SK-N-SH (cell line): ENCODE measurements at regions not wholly inside any gene's neighbourhood (a gene's known extent, or its start where the extent isn't known, plus 50 kb on each side); places are given as distances from the start of the nearest gene placed in this dataset.

ENCODE experiments used
- CTCF ChIA-PET: fragments of 300-600, 350-600 bp; formaldehyde crosslinking; extraction: SDS; loops from one replicate; lab custom pipeline; 2021; lab: Yijun Ruan, JAX
- POLR2A ChIA-PET: fragments of 350-600 bp; sonication (Branson Sonifier 250); formaldehyde crosslinking; extraction: SDS; loops from one replicate; lab custom pipeline; 2020; ENCODE audit warnings: antibody characterized with exemption, inconsistent platforms; lab: Yijun Ruan, JAX
- DNase-seq: peaks from one replicate; pipeline ENCODE4 v3.0.0; 2012
- H2AFZ ChIP-seq: fragments of 200-600 bp; sonication (generic); 2 replicates; pipeline ENCODE4 v1.8.1; 2016; ENCODE audit warnings: antibody characterized with exemption, mild to moderate bottlenecking, low read depth
- H3F3A ChIP-seq: fragments of 200-600 bp; sonication (generic); replicated peaks from 2 replicates; pipeline ENCODE3; 2016; ENCODE audit warnings: antibody characterized with exemption, mild to moderate bottlenecking; ENCODE audit not compliant: insufficient read depth
- H3K27ac ChIP-seq, 2 experiments: fragments of 200-500 bp in 1 of 2; fragments of 200-600 bp in 1 of 2; sonication (Bioruptor generic) in 1 of 2; sonication (generic), shearing (Covaris generic) in 1 of 2; 2 replicates each; pipeline versions ENCODE4 v1.5.1 to v1.6.1; 2014 to 2016; ENCODE audit warnings: low read depth in 2 of 2, inconsistent platforms in 1 of 2, low read length in 1 of 2, mild to moderate bottlenecking in 1 of 2, mixed read lengths in 1 of 2
- H3K27me3 ChIP-seq: fragments of 200-600 bp; sonication (generic), shearing (Covaris generic); 2 replicates; pipeline ENCODE4 v1.6.1; 2016; ENCODE audit warnings: mixed run types; ENCODE audit not compliant: insufficient read depth
- H3K36me3 ChIP-seq, 2 experiments: fragments of 200-500 bp in 1 of 2; fragments of 200-600 bp in 1 of 2; sonication (Bioruptor generic) in 1 of 2; sonication (generic) in 1 of 2; replicated peaks in 1 of 2; 2 replicates each; pipeline versions ENCODE3 to v1.5.1; 2014 to 2016; ENCODE audit warnings: low read length in 1 of 2, mild to moderate bottlenecking in 1 of 2; ENCODE audit not compliant: insufficient read depth in 2 of 2, control insufficient read depth in 1 of 2
- H3K4me1 ChIP-seq, 2 experiments: fragments of 200-500 bp in 1 of 2; fragments of 200-600 bp in 1 of 2; sonication (Bioruptor generic) in 1 of 2; sonication (generic), shearing (Covaris generic) in 1 of 2; 2 replicates each; pipeline versions ENCODE4 v1.5.1 to v1.6.1; 2014 to 2016; ENCODE audit warnings: low read depth in 1 of 2, low read length in 1 of 2, mixed run types in 1 of 2; ENCODE audit not compliant: insufficient read depth in 2 of 2, control insufficient read depth in 1 of 2
- H3K4me2 ChIP-seq: fragments of 200-600 bp; sonication (generic), shearing (Covaris generic); 2 replicates; pipeline ENCODE4 v1.6.1; 2017; ENCODE audit warnings: mixed run types
- H3K4me3 ChIP-seq, 2 experiments: fragments of 200-500 bp in 1 of 2; fragments of 200-600 bp in 1 of 2; sonication (Bioruptor generic) in 1 of 2; sonication (generic), shearing (Covaris generic) in 1 of 2; 2 replicates each; pipeline versions ENCODE4 v1.5.1 to v1.8.1; 2014 to 2016; ENCODE audit warnings: low read depth in 2 of 2, inconsistent platforms in 1 of 2, low read length in 1 of 2, mild to moderate bottlenecking in 1 of 2, mixed read lengths in 1 of 2, moderate library complexity in 1 of 2
- H3K79me2 ChIP-seq: fragments of 200-600 bp; sonication (generic); 2 replicates; pipeline ENCODE4 v1.8.1; 2017; ENCODE audit warnings: mild to moderate bottlenecking; ENCODE audit not compliant: insufficient read depth
- H3K9ac ChIP-seq: fragments of 200-600 bp; sonication (generic); 2 replicates; pipeline ENCODE4 v1.6.1; 2017; ENCODE audit warnings: mixed run types
- H3K9me2 ChIP-seq: fragments of 200-600 bp; sonication (generic); 2 replicates; pipeline ENCODE4 v1.6.1; 2017; ENCODE audit warnings: mixed run types
- H3K9me3 ChIP-seq: fragments of 200-600 bp; sonication (generic); 2 replicates; pipeline ENCODE4 v1.6.1; 2017; ENCODE audit warnings: mixed run types, mild to moderate bottlenecking, moderate library complexity
- H4K20me1 ChIP-seq: fragments of 200-600 bp; sonication (generic); 2 replicates; pipeline ENCODE4 v1.6.1; 2017; ENCODE audit warnings: mild to moderate bottlenecking, mixed run types; ENCODE audit not compliant: insufficient read depth
- ELF1 ChIP-seq: IDR thresholded peaks from 2 replicates; pipeline ENCODE4 v1.4.0; 2012
- FOSL2 ChIP-seq: IDR thresholded peaks from 2 replicates; pipeline ENCODE4 v1.4.0; 2012; ENCODE audit warnings: low read depth, mild to moderate bottlenecking, moderate library complexity, borderline replicate concordance
- FOXJ3 ChIP-seq: sonication (generic); formaldehyde crosslinking; IDR thresholded peaks from 2 replicates; pipeline ENCODE4 v1.5.1; 2020; ENCODE audit warnings: mild to moderate bottlenecking, missing genetic modification reagents
- IRF3 ChIP-seq: fragments of 150-350 bp; IDR thresholded peaks from 2 replicates; pipeline ENCODE4 v1.6.1; 2016; ENCODE audit warnings: mild to moderate bottlenecking, low read depth, low read length
- MAX ChIP-seq: IDR thresholded peaks from 2 replicates; pipeline ENCODE4 v1.4.0; 2012; ENCODE audit warnings: low read depth
- MXI1 ChIP-seq: IDR thresholded peaks from 2 replicates; pipeline ENCODE4 v1.6.1; 2012; ENCODE audit warnings: mild to moderate bottlenecking, low read depth, low read length, improper control_type of control experiment
- PBX3 ChIP-seq: IDR thresholded peaks from 2 replicates; pipeline ENCODE4; 2012
- REST ChIP-seq: IDR thresholded peaks from 2 replicates; pipeline ENCODE4 v1.6.1; 2012; ENCODE audit warnings: mild to moderate bottlenecking, low read depth, low read length, moderate library complexity
- RFX5 ChIP-seq: IDR thresholded peaks from 2 replicates; pipeline ENCODE4 v1.6.1; 2012; ENCODE audit warnings: mild to moderate bottlenecking, improper control_type of control experiment, low read length
- RXRA ChIP-seq: IDR thresholded peaks from 2 replicates; pipeline ENCODE4 v1.4.0; 2012; ENCODE audit warnings: low read depth, mild to moderate bottlenecking, borderline replicate concordance
- SIN3A ChIP-seq: IDR thresholded peaks from 2 replicates; pipeline ENCODE4 v1.6.1; 2012; ENCODE audit warnings: low read depth, mild to moderate bottlenecking, low read length, moderate library complexity, borderline replicate concordance
- SMC3 ChIP-seq: IDR thresholded peaks from 2 replicates; pipeline ENCODE4 v1.6.1; 2012; ENCODE audit warnings: low read depth, low read length, improper control_type of control experiment
- TAF1 ChIP-seq: IDR thresholded peaks from 2 replicates; pipeline ENCODE4 v1.6.1; 2012; ENCODE audit warnings: low read depth, mild to moderate bottlenecking, low read length, moderate library complexity, borderline replicate concordance
- USF1 ChIP-seq: IDR thresholded peaks from 2 replicates; pipeline ENCODE4 v1.4.0; 2012; ENCODE audit warnings: low read depth, borderline replicate concordance
- USF2 ChIP-seq: fragments of 150-350 bp; IDR thresholded peaks from 2 replicates; pipeline ENCODE4 v1.6.1; 2017; ENCODE audit warnings: antibody characterized with exemption, low read length, low read depth, borderline replicate concordance
- ZBTB33 ChIP-seq: IDR thresholded peaks from 2 replicates; pipeline ENCODE4 v1.4.0; 2012; ENCODE audit warnings: low read depth, borderline replicate concordance
- WGBS: methylation state at CpG from one replicate; pipeline ENCODE4 v1.1.6; 2017; ENCODE audit warnings: low lambda C conversion rate; 5-methylcytosine and 5-hydroxymethylcytosine counted together

- TF ChIP-seq REST, result no peak
These were observed 1011.3 kb downstream of the AACS start (continued) for GRCh38 chr12:126076515-126076914.

GRCh38 chr12:126083926-126084325, 1018.7 kb downstream of the AACS start:
- ChIA-PET POLR2A (no interaction called here), CTCF (interaction anchor here (0.7 to 1.1 kb wide), 3 partner anchors 11 to 1297 kb away, joined by 3 to 4 read pairs (median 3); no protein-coding TSS in a partner anchor)
- Histone ChIP-seq H3K9me2 (no peaks in the 10 kb centered on the region), H3K36me3 (no peaks in the 10 kb centered on the region), H2AFZ (no peak overlapping the region), H4K20me1 (no peaks in the 10 kb centered on the region)
- WGBS, result 29% methylated on average over 8 of the region's 8 CpGs
- DNase-seq, result no peak
- TF ChIP-seq IRF3 (no peak), RXRA (no peak), PBX3 (no peak), FOSL2 (no peak), TAF1 (no peak), RFX5 (no peak), ELF1 (no peak), MXI1 (no peak), REST (no peak), FOXJ3 (CRISPR knock-in tag) (no peak), ZBTB33 (no peak), SIN3A (no peak), USF1 (no peak), MAX (no peak), SMC3 (no peak), USF2 (no peak)
- TF ChIP-seq, all 33 proteins: peak for 0
- Histone ChIP-seq H3K4me3 (no peak overlapping the region), H3F3A (no peaks in the 10 kb centered on the region), H3K79me2 (no peaks in the 10 kb centered on the region), H3K9ac (no peak overlapping the region), H3K4me1 (no peaks in the 10 kb centered on the region), H3K27me3 (no peaks in the 10 kb centered on the region), H3K27ac (no peak overlapping the region), H3K9me3 (no peaks in the 10 kb centered on the region), H3K4me2 (no peak overlapping the region)
